ENCODE measurements at regions not wholly inside any gene's neighbourhood (a gene's known extent, or its start where the extent isn't known, plus 50 kb on each side); places are given as distances from the start of the nearest gene placed in this dataset.

- DNase-seq (ENCODE audit: extremely low read depth, low read depth, low spot score) = no peak
Measured at GRCh38 chr13:107365466-107366215, 797.7 kb upstream of the ARGLU1 start.

- no peak for DNase-seq (ENCODE audit: extremely low read depth, low read depth, low spot score)
Measured at GRCh38 chr13:107364658-107365057, 796.7 kb upstream of the ARGLU1 start.

GRCh38 chr13:107361666-107362065 is 793.7 kb upstream of the ARGLU1 start:
- no peak for DNase-seq (ENCODE audit: extremely low read depth, low read depth, low spot score)

- no peak for DNase-seq (ENCODE audit: extremely low read depth, low read depth, low spot score)
Measured at GRCh38 chr13:107360010-107360409, 792.1 kb upstream of the ARGLU1 start.

GRCh38 chr13:107358866-107359265 is 790.9 kb upstream of the ARGLU1 start:
- no peak for DNase-seq (ENCODE audit: extremely low read depth, low read depth, low spot score)

GRCh38 chr13:107351305-107351704 is 783.4 kb upstream of the ARGLU1 start:
- no peak for DNase-seq (ENCODE audit: extremely low read depth, low read depth, low spot score)

- DNase-seq (ENCODE audit: extremely low read depth, low read depth, low spot score) = no peak
Measured at GRCh38 chr13:107348925-107349324, 781.0 kb upstream of the ARGLU1 start.

- DNase-seq (ENCODE audit: extremely low read depth, low read depth, low spot score) = no peak
Measured at GRCh38 chr13:107348471-107348870, 780.5 kb upstream of the ARGLU1 start.

- DNase-seq (ENCODE audit: extremely low read depth, low read depth, low spot score) = no peak
Measured at GRCh38 chr13:107347641-107348369, 779.9 kb upstream of the ARGLU1 start.

GRCh38 chr13:107342747-107343146 is 774.8 kb upstream of the ARGLU1 start:
- DNase-seq (ENCODE audit: extremely low read depth, low read depth, low spot score) = no peak

- no peak for DNase-seq (ENCODE audit: extremely low read depth, low read depth, low spot score)
Measured at GRCh38 chr13:107339209-107339608, 771.3 kb upstream of the ARGLU1 start.

GRCh38 chr13:107332188-107332587 is 764.3 kb upstream of the ARGLU1 start:
- no peak for DNase-seq (ENCODE audit: extremely low read depth, low read depth, low spot score)

- no peak for DNase-seq (ENCODE audit: extremely low read depth, low read depth, low spot score)
Measured at GRCh38 chr13:107331359-107331758, 763.4 kb upstream of the ARGLU1 start.

- no peak for DNase-seq (ENCODE audit: extremely low read depth, low read depth, low spot score)
Measured at GRCh38 chr13:107330484-107330883, 762.5 kb upstream of the ARGLU1 start.

- no peak for DNase-seq (ENCODE audit: extremely low read depth, low read depth, low spot score)
Measured at GRCh38 chr13:107329991-107330390, 762.1 kb upstream of the ARGLU1 start.

GRCh38 chr13:107324416-107325204 is 756.7 kb upstream of the ARGLU1 start:
- no peak for DNase-seq (ENCODE audit: extremely low read depth, low read depth, low spot score)

GRCh38 chr13:107322228-107322627 is 754.3 kb upstream of the ARGLU1 start:
- no peak for DNase-seq (ENCODE audit: extremely low read depth, low read depth, low spot score)

- no peak for DNase-seq (ENCODE audit: extremely low read depth, low read depth, low spot score)
Measured at GRCh38 chr13:107305178-107305577, 737.2 kb upstream of the ARGLU1 start.

GRCh38 chr13:107301724-107302374 is 733.9 kb upstream of the ARGLU1 start:
- no peak for DNase-seq (ENCODE audit: extremely low read depth, low read depth, low spot score)

- no peak for DNase-seq (ENCODE audit: extremely low read depth, low read depth, low spot score)
Measured at GRCh38 chr13:107299717-107300116, 731.8 kb upstream of the ARGLU1 start.

GRCh38 chr13:107296804-107297203 is 728.9 kb upstream of the ARGLU1 start:
- DNase-seq (ENCODE audit: extremely low read depth, low read depth, low spot score) = no peak
